ENCODE measurements at regions not wholly inside any gene's neighbourhood (a gene's known extent, or its start where the extent isn't known, plus 50 kb on each side); places are given as distances from the start of the nearest gene placed in this dataset.

DNA sequence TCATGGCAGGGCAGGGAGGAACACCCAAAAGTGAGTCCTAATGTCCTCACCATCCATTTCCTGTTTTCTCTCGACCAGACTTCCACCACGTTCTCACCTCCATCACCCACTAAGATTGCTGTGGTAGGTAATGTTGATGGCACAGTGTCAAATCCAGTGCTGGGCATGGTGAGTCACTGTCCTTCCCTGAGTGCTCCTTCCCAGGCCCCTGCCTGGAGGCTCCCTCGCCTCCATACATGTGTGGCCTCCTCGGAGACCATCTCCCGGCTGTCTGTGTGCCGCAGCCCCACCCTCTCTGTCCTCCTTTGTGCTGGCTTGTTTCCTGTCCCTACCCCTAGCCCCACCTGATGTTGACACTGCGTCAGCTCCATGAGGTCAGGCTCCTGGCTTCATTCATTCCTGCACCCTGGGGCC is 177.5 kb downstream of the SYK start (continued):
- TF ChIP-seq, protein P1, sequence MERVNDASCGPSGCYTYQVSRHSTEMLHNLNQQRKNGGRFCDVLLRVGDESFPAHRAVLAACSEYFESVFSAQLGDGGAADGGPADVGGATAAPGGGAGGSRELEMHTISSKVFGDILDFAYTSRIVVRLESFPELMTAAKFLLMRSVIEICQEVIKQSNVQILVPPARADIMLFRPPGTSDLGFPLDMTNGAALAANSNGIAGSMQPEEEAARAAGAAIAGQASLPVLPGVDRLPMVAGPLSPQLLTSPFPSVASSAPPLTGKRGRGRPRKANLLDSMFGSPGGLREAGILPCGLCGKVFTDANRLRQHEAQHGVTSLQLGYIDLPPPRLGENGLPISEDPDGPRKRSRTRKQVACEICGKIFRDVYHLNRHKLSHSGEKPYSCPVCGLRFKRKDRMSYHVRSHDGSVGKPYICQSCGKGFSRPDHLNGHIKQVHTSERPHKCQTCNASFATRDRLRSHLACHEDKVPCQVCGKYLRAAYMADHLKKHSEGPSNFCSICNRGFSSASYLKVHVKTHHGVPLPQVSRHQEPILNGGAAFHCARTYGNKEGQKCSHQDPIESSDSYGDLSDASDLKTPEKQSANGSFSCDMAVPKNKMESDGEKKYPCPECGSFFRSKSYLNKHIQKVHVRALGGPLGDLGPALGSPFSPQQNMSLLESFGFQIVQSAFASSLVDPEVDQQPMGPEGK (CRISPR knock-in tag; IDR thresholded peaks at IDR 0.05; ENCODE audit: borderline replicate concordance), result no peak

- TF ChIP-seq, protein P1 (CRISPR knock-in tag; IDR thresholded peaks at IDR 0.05; ENCODE audit: borderline replicate concordance), result no peak
- TF ChIP-seq ZNF70 (CRISPR knock-in tag; IDR thresholded peaks at IDR 0.05), result no peak
- no peak for TF ChIP-seq ZFP3 (CRISPR knock-in tag; IDR thresholded peaks at IDR 0.05)
- TF ChIP-seq, protein P2, sequence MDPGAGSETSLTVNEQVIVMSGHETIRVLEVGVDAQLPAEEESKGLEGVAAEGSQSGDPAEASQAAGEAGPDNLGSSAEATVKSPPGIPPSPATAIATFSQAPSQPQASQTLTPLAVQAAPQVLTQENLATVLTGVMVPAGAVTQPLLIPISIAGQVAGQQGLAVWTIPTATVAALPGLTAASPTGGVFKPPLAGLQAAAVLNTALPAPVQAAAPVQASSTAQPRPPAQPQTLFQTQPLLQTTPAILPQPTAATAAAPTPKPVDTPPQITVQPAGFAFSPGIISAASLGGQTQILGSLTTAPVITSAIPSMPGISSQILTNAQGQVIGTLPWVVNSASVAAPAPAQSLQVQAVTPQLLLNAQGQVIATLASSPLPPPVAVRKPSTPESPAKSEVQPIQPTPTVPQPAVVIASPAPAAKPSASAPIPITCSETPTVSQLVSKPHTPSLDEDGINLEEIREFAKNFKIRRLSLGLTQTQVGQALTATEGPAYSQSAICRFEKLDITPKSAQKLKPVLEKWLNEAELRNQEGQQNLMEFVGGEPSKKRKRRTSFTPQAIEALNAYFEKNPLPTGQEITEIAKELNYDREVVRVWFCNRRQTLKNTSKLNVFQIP (CRISPR knock-in tag; IDR thresholded peaks at IDR 0.05; ENCODE audit: borderline replicate concordance, low read depth), result no peak
- no peak for TF ChIP-seq ZC3H10 (CRISPR knock-in tag; IDR thresholded peaks at IDR 0.05)
- TF ChIP-seq, protein P3, sequence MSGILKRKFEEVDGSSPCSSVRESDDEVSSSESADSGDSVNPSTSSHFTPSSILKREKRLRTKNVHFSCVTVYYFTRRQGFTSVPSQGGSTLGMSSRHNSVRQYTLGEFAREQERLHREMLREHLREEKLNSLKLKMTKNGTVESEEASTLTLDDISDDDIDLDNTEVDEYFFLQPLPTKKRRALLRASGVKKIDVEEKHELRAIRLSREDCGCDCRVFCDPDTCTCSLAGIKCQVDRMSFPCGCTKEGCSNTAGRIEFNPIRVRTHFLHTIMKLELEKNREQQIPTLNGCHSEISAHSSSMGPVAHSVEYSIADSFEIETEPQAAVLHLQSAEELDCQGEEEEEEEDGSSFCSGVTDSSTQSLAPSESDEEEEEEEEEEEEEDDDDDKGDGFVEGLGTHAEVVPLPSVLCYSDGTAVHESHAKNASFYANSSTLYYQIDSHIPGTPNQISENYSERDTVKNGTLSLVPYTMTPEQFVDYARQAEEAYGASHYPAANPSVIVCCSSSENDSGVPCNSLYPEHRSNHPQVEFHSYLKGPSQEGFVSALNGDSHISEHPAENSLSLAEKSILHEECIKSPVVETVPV (CRISPR knock-in tag; IDR thresholded peaks at IDR 0.05), result no peak
- no peak for TF ChIP-seq ARNTL (CRISPR knock-in tag; IDR thresholded peaks at IDR 0.05; ENCODE audit: borderline replicate concordance, low read depth)
- no peak for TF ChIP-seq ISL1 (CRISPR knock-in tag; IDR thresholded peaks at IDR 0.05)
- TF ChIP-seq ZNF8 (CRISPR knock-in tag; IDR thresholded peaks at IDR 0.05), result no peak
- TF ChIP-seq, protein P4, sequence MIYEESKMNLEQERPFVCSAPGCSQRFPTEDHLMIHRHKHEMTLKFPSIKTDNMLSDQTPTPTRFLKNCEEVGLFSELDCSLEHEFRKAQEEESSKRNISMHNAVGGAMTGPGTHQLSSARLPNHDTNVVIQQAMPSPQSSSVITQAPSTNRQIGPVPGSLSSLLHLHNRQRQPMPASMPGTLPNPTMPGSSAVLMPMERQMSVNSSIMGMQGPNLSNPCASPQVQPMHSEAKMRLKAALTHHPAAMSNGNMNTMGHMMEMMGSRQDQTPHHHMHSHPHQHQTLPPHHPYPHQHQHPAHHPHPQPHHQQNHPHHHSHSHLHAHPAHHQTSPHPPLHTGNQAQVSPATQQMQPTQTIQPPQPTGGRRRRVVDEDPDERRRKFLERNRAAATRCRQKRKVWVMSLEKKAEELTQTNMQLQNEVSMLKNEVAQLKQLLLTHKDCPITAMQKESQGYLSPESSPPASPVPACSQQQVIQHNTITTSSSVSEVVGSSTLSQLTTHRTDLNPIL (CRISPR knock-in tag; IDR thresholded peaks at IDR 0.05; ENCODE audit: low read depth), result no peak
- TF ChIP-seq TCF4 (CRISPR knock-in tag; IDR thresholded peaks at IDR 0.05; ENCODE audit: borderline replicate concordance), result no peak
- no peak for ATAC-seq
Observed at GRCh38 chr9:90979639-90980038, 178.0 kb downstream of the SYK start.

- no peak for TF ChIP-seq ZFP30 (CRISPR knock-in tag; IDR thresholded peaks at IDR 0.05)
- no peak for TF ChIP-seq ZFP3 (CRISPR knock-in tag; IDR thresholded peaks at IDR 0.05)
- no peak for TF ChIP-seq ESRRG (CRISPR knock-in tag; IDR thresholded peaks at IDR 0.05)
- TF ChIP-seq, protein P2 (CRISPR knock-in tag; IDR thresholded peaks at IDR 0.05; ENCODE audit: borderline replicate concordance, low read depth), result no peak
- TF ChIP-seq, protein P5, sequence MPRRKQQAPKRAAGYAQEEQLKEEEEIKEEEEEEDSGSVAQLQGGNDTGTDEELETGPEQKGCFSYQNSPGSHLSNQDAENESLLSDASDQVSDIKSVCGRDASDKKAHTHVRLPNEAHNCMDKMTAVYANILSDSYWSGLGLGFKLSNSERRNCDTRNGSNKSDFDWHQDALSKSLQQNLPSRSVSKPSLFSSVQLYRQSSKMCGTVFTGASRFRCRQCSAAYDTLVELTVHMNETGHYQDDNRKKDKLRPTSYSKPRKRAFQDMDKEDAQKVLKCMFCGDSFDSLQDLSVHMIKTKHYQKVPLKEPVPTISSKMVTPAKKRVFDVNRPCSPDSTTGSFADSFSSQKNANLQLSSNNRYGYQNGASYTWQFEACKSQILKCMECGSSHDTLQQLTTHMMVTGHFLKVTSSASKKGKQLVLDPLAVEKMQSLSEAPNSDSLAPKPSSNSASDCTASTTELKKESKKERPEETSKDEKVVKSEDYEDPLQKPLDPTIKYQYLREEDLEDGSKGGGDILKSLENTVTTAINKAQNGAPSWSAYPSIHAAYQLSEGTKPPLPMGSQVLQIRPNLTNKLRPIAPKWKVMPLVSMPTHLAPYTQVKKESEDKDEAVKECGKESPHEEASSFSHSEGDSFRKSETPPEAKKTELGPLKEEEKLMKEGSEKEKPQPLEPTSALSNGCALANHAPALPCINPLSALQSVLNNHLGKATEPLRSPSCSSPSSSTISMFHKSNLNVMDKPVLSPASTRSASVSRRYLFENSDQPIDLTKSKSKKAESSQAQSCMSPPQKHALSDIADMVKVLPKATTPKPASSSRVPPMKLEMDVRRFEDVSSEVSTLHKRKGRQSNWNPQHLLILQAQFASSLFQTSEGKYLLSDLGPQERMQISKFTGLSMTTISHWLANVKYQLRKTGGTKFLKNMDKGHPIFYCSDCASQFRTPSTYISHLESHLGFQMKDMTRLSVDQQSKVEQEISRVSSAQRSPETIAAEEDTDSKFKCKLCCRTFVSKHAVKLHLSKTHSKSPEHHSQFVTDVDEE (CRISPR knock-in tag; IDR thresholded peaks at IDR 0.05), result no peak
- TF ChIP-seq ZNF8 (CRISPR knock-in tag; IDR thresholded peaks at IDR 0.05), result no peak
- TF ChIP-seq ZNF565 (CRISPR knock-in tag; conservative IDR thresholded peaks at IDR 0.05; ENCODE audit: low read depth), result no peak
- ATAC-seq, result no peak
Observed at GRCh38 chr9:90981726-90982125, 180.1 kb downstream of the SYK start.
